ENCODE measurements at regions not wholly inside any gene's neighbourhood (a gene's known extent, or its start where the extent isn't known, plus 50 kb on each side); places are given as distances from the start of the nearest gene placed in this dataset.

GRCh38 chr18:66780609-66781008 lies 176.7 kb upstream of the CDH19 start:
- TF ChIP-seq, protein P1, sequence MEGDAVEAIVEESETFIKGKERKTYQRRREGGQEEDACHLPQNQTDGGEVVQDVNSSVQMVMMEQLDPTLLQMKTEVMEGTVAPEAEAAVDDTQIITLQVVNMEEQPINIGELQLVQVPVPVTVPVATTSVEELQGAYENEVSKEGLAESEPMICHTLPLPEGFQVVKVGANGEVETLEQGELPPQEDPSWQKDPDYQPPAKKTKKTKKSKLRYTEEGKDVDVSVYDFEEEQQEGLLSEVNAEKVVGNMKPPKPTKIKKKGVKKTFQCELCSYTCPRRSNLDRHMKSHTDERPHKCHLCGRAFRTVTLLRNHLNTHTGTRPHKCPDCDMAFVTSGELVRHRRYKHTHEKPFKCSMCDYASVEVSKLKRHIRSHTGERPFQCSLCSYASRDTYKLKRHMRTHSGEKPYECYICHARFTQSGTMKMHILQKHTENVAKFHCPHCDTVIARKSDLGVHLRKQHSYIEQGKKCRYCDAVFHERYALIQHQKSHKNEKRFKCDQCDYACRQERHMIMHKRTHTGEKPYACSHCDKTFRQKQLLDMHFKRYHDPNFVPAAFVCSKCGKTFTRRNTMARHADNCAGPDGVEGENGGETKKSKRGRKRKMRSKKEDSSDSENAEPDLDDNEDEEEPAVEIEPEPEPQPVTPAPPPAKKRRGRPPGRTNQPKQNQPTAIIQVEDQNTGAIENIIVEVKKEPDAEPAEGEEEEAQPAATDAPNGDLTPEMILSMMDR (IDR thresholded peaks at IDR 0.05; ENCODE audit: low read depth, low read length, missing control alignments), result no peak
- H3K4me3 ChIP-seq (ENCODE audit: low read depth, low read length), result no peak overlapping the region
- DNase-seq (ENCODE audit: low read depth), result no peak

DNA sequence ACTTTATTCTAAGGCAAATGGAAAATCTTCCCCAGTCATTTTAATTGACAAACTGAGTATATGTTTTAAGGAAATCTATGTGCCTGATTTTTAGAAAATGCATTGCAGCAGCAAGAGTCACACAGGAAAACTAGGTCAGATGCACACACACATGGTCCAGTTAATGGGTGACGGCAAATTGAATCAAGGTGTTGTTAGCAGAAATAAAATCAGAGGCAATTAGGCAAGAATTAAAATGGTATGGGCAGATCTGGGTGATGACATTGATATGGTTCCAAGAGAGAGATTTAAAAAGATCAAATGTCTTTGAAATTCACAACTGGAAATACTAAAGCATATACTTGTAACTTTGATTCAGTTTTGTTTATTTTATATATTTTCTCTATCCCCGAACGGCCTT lies 174.2 kb upstream of the CDH19 start:
- DNase-seq (ENCODE audit: low read depth), result no peak
- no peak overlapping the region for H3K4me3 ChIP-seq (ENCODE audit: low read depth, low read length)

DNA sequence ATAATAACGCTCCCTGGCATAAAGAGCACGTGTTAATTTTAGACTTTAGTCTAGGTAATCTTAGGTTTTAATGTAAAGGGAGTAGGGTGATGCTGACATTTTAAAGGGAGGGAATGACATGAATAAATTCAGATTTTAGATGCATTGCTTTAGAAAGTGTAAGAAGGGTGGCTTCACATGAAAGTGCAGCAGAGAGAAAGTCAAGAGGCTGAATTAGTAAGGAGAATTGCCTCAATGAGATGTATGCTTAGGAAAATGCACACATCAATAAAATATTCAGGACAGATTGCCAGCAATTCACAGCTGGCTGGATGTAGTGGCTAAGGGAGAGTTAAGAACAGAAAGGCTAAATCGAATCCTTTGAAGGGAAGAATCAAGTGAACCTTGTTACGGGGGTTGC lies 165.5 kb upstream of the CDH19 start:
- H3K4me3 ChIP-seq (ENCODE audit: low read depth, low read length), result no peak overlapping the region
- no peak for DNase-seq (ENCODE audit: low read depth)
- TF ChIP-seq, protein P1 (IDR thresholded peaks at IDR 0.05; ENCODE audit: low read depth, low read length, missing control alignments), result no peak

More for the DNA sequence above, 174.2 kb upstream of the CDH19 start:
- TF ChIP-seq, protein P1 (IDR thresholded peaks at IDR 0.05; ENCODE audit: low read depth, low read length, missing control alignments), result no peak

DNA sequence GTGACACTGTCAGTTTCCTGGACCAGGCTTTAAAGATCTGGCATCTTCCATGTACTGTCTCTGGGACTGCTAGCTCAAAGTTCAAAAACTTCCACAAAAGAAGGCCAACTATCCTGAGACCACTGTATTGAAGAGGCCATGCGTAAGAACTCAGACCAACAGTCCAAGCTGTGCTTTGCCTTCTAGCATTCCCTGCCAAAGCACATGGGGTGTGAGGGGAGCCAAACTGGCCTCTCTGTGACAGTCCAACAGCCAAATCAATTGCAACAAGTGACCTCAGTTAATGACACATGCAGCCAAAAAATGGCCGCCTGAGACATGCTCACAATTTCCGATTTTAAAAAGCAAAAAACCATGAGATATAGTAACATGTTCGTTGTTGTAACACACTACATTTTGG lies 160.3 kb upstream of the CDH19 start:
- no peak overlapping the region for H3K4me3 ChIP-seq (ENCODE audit: low read depth, low read length)
- TF ChIP-seq, protein P1 (IDR thresholded peaks at IDR 0.05; ENCODE audit: low read depth, low read length, missing control alignments), result no peak
- DNase-seq (ENCODE audit: low read depth), result no peak

DNA sequence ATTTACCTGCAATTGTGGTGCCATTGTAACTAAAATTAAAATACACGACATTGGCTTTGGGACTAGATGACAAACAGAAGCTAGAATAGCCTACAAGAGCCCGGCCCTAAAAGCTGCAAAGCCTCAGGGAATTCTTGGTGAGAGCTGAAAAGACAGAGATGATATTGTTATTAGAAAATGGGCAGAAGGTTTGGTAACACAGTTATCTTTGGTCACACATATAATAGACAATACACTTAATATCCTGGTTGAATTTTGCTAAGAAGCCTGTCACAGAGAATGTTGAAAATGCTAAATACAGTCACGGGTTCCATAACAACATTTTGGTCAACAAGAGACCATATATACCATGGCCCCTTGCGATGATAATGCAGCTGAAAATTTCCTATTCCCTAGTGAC lies 157.3 kb upstream of the CDH19 start:
- H3K4me3 ChIP-seq (ENCODE audit: low read depth, low read length), result no peak overlapping the region
- no peak for DNase-seq (ENCODE audit: low read depth)
- TF ChIP-seq, protein P1 (IDR thresholded peaks at IDR 0.05; ENCODE audit: low read depth, low read length, missing control alignments), result no peak

GRCh38 chr18:66760559-66760958 lies 156.7 kb upstream of the CDH19 start:
- H3K4me3 ChIP-seq (ENCODE audit: low read depth, low read length), result no peak overlapping the region
- DNase-seq (ENCODE audit: low read depth), result no peak
- TF ChIP-seq, protein P1 (IDR thresholded peaks at IDR 0.05; ENCODE audit: low read depth, low read length, missing control alignments), result no peak

DNA sequence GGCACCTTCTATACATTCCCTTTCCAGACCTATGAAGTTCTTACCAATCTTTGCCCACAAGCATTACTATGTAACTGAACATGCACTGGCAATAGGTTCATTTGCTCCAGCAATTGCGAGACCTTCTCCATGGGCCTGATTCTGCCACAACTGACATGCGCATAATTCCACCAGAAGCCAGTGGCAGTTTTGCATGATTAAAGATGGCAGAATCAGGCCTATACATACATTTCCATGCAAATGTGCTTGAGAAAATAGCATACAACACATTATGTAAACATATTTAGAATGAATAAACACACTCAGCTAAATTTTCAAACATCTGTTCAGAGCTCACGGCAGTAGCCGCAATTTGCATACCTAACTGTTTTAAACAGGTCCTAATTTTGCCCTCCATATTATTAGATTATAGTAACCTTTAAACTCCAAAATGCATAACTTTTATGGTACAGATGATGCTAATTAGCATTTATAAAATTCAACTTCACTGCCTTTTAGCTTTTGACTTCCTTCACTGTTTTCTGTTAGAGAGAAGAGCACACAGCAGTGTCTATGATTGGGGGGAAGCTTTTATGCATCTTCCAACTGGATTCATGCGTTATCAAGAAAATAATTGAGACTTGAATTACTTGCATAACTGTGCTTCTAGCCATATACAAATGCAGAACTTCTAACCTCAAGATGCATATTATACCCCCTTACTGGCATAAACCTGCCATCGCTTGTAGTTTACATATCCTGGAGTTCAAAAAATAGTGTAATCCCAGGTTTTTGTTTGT lies 155.3 kb upstream of the CDH19 start:
- H3K4me3 ChIP-seq (ENCODE audit: low read depth, low read length), result no peak overlapping the region
- DNase-seq (ENCODE audit: low read depth), result no peak
- TF ChIP-seq, protein P1 (IDR thresholded peaks at IDR 0.05; ENCODE audit: low read depth, low read length, missing control alignments), result no peak

Data from GM12864 (cell line).